A673 (cell line): ENCODE measurements at regions not wholly inside any gene's neighbourhood (a gene's known extent, or its start where the extent isn't known, plus 50 kb on each side); places are given as distances from the start of the nearest gene placed in this dataset.
"Not testable (repeated sequence)": the region's sequence is repeated elsewhere in the genome, so short reads cannot be mapped to it uniquely, and the experiment has no call there.

Experiments used
- BruUV-seq: library from RNA; stranded (reverse); fragments of 400-500 nt; replicated peaks from 2 replicates; lab custom pipeline; 2021; lab: Mats Ljungman, UMichigan
- CTCF ChIA-PET: fragments of 300-600 bp; sonication (Branson Sonifier 250); formaldehyde crosslinking; loops from one replicate; lab custom pipeline; 2022; ENCODE audit warnings: antibody characterized with exemption; lab: Charles Lee
- POLR2A ChIA-PET: fragments of 300-600 bp; sonication (Branson Sonifier 250); formaldehyde crosslinking; loops from one replicate; lab custom pipeline; 2022; ENCODE audit warnings: antibody characterized with exemption; ENCODE audit not compliant: low non-redundant PET; lab: Charles Lee
- DNase-seq: peaks from one replicate; pipeline ENCODE4 v3.0.0-alpha.2; 2015; ENCODE audit warnings: low spot score
- H3K27ac ChIP-seq: fragments of 200-600 bp; sonication (generic); 2 replicates; pipeline ENCODE4 v1.5.1; 2016; ENCODE audit warnings: mixed run types, low read depth, mild to moderate bottlenecking, mixed read lengths, antibody characterized with exemption, low read length; ENCODE audit not compliant: poor library complexity, severe bottlenecking
- H3K27me3 ChIP-seq: fragments of 200-600 bp; sonication (generic); replicated peaks from 2 replicates; pipeline ENCODE4 v1.6.1; 2017; ENCODE audit warnings: mixed run types, low read depth, mild to moderate bottlenecking, mixed read lengths, antibody characterized with exemption, low read length; ENCODE audit not compliant: insufficient read depth, poor library complexity
- H3K36me3 ChIP-seq: fragments of 200-600 bp; sonication (generic); 2 replicates; pipeline ENCODE4 v1.6.1; 2016; ENCODE audit warnings: mixed run types, mild to moderate bottlenecking, mixed read lengths, antibody characterized with exemption, low read length; ENCODE audit not compliant: insufficient read depth, poor library complexity, severe bottlenecking
- H3K4me1 ChIP-seq: fragments of 200-600 bp; sonication (generic); 2 replicates; pipeline ENCODE4 v1.6.1; 2017; ENCODE audit warnings: mixed run types, mild to moderate bottlenecking, mixed read lengths, antibody characterized with exemption, low read length; ENCODE audit not compliant: insufficient read depth, poor library complexity, severe bottlenecking
- H3K4me3 ChIP-seq: fragments of 200-600 bp; sonication (generic); 2 replicates; pipeline ENCODE4 v1.5.1; 2016; ENCODE audit warnings: low read depth, mixed run types, mild to moderate bottlenecking, mixed read lengths, low read length; ENCODE audit not compliant: poor library complexity, severe bottlenecking
- H3K9me3 ChIP-seq: fragments of 200-600 bp; sonication (generic); 2 replicates; pipeline ENCODE4 v1.6.1; 2016; ENCODE audit warnings: mixed run types, low read depth, mild to moderate bottlenecking, mixed read lengths, antibody characterized with exemption, low read length; ENCODE audit not compliant: poor library complexity, severe bottlenecking
- CTCF ChIP-seq: fragments of 300-800, 200-600 bp; sonication (generic); conservative IDR thresholded peaks from 2 replicates; pipeline ENCODE4 v1.5.1; 2017; ENCODE audit warnings: low read depth, mild to moderate bottlenecking, antibody characterized with exemption, low read length, moderate library complexity, mixed read lengths
- intact Hi-C: fragments of 100-400 bp; cut with micrococcal nuclease; formaldehyde crosslinking; loops from one replicate; pipeline ENCODE4 v1.10.0; 2022; ENCODE audit not compliant: unreplicated experiment

- BruUV-seq, H3K27ac ChIP-seq, H3K4me3 ChIP-seq, H3K9me3 ChIP-seq, H3K36me3 ChIP-seq, H3K27me3 ChIP-seq, CTCF ChIA-PET, POLR2A ChIA-PET, H3K4me1 ChIP-seq, intact Hi-C loops: not testable (repeated sequence)
- TF ChIP-seq CTCF: peak; percentile 67
- DNase-seq: peak; percentile 42
Measured at GRCh38 chr1:146478125-146478720, 249.4 kb upstream of the NOTCH2NLA start.

- H3K36me3 ChIP-seq, H3K27me3 ChIP-seq, BruUV-seq, H3K4me1 ChIP-seq, intact Hi-C loops, H3K27ac ChIP-seq, H3K9me3 ChIP-seq, POLR2A ChIA-PET, DNase-seq, H3K4me3 ChIP-seq, CTCF ChIA-PET: not testable (repeated sequence)
Measured at GRCh38 chr1:146475086-146475485, 246.3 kb upstream of the NOTCH2NLA start.

- DNase-seq, H3K4me3 ChIP-seq, H3K27ac ChIP-seq, CTCF ChIA-PET, H3K36me3 ChIP-seq, intact Hi-C loops, BruUV-seq, H3K4me1 ChIP-seq, POLR2A ChIA-PET, H3K9me3 ChIP-seq, H3K27me3 ChIP-seq: not testable (repeated sequence)
Measured at GRCh38 chr1:146474216-146474615, 245.4 kb upstream of the NOTCH2NLA start.

- intact Hi-C loops, BruUV-seq, H3K4me1 ChIP-seq, H3K27me3 ChIP-seq, CTCF ChIA-PET, POLR2A ChIA-PET, H3K9me3 ChIP-seq, H3K36me3 ChIP-seq, H3K27ac ChIP-seq: not testable (repeated sequence)
- DNase-seq: peak; percentile 73
- peak overlapping the region; percentile 43 for H3K4me3 ChIP-seq
Measured at GRCh38 chr1:146472192-146472861, 243.5 kb upstream of the NOTCH2NLA start.

GRCh38 chr1:146459939-146460338 lies 231.1 kb upstream of the NOTCH2NLA start:
- CTCF ChIA-PET, H3K36me3 ChIP-seq, H3K4me1 ChIP-seq, POLR2A ChIA-PET, intact Hi-C loops, H3K27ac ChIP-seq, H3K4me3 ChIP-seq, H3K9me3 ChIP-seq, DNase-seq, BruUV-seq, H3K27me3 ChIP-seq: not testable (repeated sequence)

- H3K27me3 ChIP-seq, H3K36me3 ChIP-seq, intact Hi-C loops, H3K4me3 ChIP-seq, CTCF ChIA-PET, H3K4me1 ChIP-seq, POLR2A ChIA-PET, H3K27ac ChIP-seq, BruUV-seq, DNase-seq, H3K9me3 ChIP-seq: not testable (repeated sequence)
Measured at GRCh38 chr1:146459308-146459707, 230.5 kb upstream of the NOTCH2NLA start.

GRCh38 chr1:146448877-146449246 lies 220.0 kb upstream of the NOTCH2NLA start:
- CTCF ChIA-PET, intact Hi-C loops, H3K4me1 ChIP-seq, BruUV-seq, POLR2A ChIA-PET, H3K27me3 ChIP-seq, H3K27ac ChIP-seq, H3K9me3 ChIP-seq, H3K4me3 ChIP-seq, H3K36me3 ChIP-seq, DNase-seq: not testable (repeated sequence)
